HG02763 (cell line): ENCODE measurements at regions not wholly inside any gene's neighbourhood (a gene's known extent, or its start where the extent isn't known, plus 50 kb on each side); places are given as distances from the start of the nearest gene placed in this dataset.

Source experiments
- ATAC-seq: cut with Tn5 transposase; IDR thresholded peaks from one replicate; pipeline ENCODE4 v1.9.1; 2021; ENCODE audit warnings: mild to moderate bottlenecking, moderate library complexity; ENCODE audit not compliant: unreplicated experiment

DNA sequence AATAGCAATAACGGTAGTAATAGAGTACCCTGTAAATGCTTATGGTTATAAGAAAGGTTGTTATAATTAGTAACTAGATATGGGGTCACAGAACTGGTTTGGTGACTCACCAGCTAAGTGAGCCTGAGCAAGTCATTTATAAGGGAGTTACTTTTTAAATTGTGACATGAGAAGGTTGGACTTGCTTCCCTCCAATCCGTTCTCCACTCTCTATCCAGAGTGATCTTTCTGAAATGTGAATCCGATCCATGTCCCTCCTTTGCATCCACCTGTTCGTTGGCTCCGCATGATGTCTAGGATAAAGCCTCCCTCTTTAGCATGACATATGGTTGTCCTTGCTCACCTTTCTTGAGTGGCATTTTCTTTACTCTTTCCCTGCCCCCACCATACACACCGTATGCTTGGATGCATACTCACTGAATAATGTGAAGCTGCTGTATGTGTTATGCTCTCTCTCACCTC lies 83.1 kb downstream of the CDC42EP3 start:
- ATAC-seq = no peak

- ATAC-seq = no peak
These were observed 82.1 kb downstream of the CDC42EP3 start for GRCh38 chr2:37589298-37589697.

GRCh38 chr2:37590119-37590571 lies 81.3 kb downstream of the CDC42EP3 start:
- ATAC-seq = no peak
